Fibroblast of skin of abdomen (primary cell): ENCODE measurements at regions not wholly inside any gene's neighbourhood (a gene's known extent, or its start where the extent isn't known, plus 50 kb on each side); places are given as distances from the start of the nearest gene placed in this dataset.
A peak's percentile ranks its signal among the peaks of the same experiment; 100 is the strongest.

ENCODE experiments used
- DNase-seq: peaks from one replicate; pipeline ENCODE4 v3.0.0-alpha.2; 2013

DNA sequence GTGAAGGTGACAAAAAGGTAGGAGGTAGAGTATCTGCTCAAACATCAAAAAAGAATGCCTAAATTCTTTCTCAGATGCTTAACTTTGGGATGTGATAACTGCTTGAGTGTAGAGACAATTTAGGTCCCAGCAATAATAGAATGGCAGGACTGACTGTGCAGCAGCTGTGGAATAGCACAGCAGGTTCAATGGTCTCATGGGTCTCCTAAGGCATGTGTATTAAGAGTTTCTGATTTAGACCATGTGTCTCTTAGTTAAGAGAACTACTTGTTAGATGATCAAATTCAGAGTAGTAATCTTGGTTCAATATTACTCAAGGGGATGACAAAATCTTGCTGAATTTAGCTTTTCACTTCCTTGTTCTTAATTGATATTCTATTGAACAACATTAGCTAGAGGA, 72.0 kb downstream of the ALX1 start:
- no peak for DNase-seq

DNA sequence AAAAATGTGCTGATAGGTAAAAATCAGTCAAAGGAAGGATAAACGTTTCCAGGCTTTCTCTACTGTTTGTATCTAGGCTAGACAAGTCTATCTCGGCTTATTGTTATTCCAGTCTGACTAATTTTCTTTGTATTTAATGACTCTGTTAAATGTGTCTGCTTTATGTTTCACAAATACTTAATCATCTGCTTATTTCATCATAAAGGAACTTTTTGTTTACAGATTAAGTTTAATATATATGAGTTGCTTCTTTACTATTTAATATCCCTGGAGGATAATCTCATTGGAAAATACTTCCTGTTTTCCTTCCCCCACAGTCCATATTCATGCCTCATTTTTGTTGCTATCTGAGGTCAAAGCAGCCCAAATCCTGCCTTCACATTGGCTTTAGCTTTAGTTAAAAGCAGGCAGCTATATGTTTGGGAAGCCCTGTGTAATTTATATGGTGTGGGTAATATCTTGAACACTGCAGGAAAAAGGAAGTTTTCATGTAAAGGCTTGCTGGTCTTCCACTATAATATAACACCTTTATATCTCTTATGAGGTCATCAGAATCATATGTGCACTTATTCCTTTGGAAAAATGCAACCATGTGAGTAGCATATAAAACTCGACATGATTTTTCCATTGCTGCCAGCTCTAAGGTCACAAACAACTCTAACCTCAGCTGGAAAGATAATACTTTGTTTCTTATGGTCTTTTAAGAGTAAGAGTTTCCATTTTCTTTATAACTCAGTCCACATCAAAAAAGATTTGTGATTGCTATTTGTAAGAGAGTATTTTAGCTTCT, 76.8 kb downstream of the ALX1 start:
- DNase-seq, result no peak

DNA sequence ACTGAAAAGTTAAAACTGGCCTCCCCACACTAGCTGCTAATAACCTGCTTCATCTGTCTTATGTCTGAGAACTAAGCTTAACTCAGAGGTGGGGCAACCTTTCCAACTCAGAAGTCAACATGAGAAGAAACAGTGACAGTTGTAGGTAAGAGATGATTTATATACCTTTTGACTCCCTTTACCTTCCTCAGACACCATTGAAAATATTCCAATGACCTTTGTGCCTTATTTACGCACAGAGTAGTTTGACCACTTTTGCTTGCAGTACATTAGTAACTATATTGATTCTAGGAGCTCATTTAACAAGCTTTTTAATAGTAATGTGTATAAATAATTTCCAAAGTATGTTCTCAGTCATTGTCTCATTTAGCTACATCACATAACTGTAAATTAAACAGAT, 77.6 kb downstream of the ALX1 start:
- DNase-seq, result no peak

DNA sequence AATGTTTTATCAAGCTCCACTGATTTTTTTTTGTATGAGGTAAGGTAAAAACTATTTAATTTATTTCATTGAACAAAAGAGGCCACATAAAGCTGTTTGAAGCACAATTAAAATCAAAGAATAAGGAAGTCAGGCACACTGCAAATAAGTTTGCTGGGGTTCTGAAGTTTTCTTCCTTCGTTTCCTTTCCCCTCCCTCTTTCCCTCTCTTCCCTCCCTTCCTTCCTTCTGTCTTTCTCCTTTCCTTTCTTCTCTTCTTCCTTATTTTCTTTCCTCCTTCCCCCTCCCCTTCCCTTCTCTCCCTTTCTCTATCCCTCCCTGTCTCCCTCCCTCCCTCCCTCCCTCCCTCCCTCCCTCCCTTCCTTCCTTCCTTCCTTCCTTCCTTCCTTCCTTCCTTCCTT, 78.7 kb downstream of the ALX1 start:
- DNase-seq, result no peak

DNA sequence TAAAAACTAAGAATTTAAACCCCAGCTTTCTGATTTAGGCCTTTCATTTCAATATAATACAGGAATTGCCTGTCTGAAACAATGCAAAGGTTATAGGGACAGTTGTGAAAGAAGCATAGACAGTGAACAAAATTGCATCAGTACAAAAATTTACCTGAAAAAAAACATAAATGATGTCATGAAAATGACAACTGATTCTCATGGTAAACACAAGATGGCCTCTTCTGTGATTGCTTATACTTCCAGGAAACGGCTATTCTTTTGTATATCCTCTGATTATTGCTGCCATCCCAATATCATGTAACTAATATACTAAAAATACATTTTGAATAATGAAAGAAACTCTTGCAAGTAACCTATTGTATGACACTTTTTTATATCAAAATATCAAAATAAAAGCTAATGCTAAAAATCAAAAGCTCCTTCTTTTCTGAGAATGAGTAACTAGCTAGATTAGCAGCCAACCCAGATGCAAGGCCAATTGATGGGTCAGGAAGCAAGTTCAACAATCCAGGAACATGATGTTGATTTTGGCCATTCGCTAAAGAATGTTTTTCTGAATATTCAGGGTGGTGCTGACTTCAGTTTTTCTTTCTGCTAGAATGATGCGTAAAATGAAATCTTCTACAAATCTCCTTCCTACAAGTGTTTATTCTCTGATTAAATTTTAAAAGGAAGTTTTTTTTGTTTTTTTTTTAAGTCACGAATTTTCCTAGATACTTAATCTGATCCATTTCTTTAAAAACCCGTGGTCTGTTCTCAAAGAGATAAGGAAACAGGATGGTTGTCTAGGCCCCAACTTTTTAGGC, 83.6 kb downstream of the ALX1 start:
- no peak for DNase-seq

DNA sequence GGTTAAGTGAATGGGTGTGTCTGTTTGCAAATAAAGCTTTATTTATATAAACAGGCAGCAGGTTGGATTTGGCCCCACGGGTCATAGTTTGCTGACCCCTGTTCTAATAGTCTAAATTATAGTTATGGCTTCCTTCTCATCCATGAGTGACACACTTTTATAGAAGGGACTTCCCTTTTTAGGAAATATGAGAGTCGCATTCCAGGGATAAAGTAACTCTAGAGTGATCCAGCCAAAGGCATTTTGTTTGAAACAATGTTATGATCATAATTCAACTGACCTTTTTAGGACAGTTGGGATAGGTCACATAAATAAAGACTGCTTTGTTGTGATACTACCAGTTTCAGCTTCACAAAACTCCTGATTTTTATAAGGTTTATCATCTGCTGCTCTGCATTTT, 87.9 kb downstream of the ALX1 start:
- DNase-seq, result no peak

DNA sequence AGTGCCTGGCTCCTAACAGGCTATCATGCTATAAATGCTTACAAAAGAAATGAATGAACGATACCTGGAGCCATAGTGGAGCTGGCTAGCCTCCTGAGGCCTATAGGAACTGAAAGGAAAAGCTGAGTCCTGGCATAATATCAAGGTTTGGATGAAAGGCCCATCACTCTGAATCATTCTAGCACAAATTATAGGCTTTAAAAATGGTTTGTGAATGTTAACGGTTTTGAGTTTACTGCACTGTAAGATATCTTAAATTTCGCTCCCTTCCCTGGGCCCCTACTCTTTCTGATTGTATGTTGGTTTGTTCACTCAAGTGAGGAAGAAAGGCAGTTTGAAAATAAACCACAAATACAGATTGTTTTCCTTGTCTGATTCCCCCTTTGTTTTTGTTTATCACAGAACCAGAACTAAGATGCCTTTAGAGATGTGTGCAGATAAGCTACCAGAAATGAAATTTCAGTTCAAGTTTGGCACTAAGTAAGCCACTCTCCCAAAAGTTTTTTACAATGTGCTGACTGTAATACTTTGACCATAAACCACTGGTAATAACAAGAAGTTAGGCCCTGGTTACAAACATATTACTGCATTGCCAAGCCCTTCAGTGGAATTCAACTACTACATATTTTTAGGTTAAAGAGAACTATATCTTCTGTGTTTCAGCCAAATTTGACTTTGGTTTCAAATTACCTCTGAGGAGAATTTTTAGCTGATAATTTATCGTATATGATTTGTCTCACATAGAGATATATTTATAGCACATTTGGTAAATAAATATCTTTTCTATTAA, 89.5 kb downstream of the ALX1 start:
- peak; percentile 14 for DNase-seq

GRCh38 chr12:85373045-85373444, 93.0 kb downstream of the ALX1 start:
- no peak for DNase-seq

- no peak for DNase-seq
These were observed 95.0 kb downstream of the ALX1 start for GRCh38 chr12:85374981-85375380.

DNA sequence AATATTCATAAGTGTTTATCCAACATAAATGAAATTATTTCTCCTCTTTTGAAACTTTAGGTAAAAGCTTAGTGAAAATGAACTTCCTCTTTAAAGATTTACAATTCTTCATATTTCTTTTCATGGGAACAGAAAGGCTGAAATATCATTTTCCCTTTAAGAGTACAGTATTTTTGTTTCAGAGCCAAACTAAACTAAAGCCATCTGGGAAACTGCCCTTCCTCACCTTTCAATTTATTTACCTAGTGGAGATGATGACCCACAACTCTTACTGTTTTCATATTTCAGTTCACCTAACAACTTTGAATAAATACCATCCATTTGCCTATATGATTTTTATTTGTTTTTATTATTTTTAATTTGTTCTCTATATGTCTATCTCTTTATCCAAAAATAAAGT, 105.4 kb downstream of the ALX1 start:
- no peak for DNase-seq

GRCh38 chr12:85390266-85390665, 110.2 kb downstream of the ALX1 start:
- DNase-seq, result no peak

GRCh38 chr12:85392508-85392907, 112.5 kb downstream of the ALX1 start:
- DNase-seq, result peak; percentile 17

GRCh38 chr12:85393606-85394005, 113.6 kb downstream of the ALX1 start:
- DNase-seq, result no peak

DNA sequence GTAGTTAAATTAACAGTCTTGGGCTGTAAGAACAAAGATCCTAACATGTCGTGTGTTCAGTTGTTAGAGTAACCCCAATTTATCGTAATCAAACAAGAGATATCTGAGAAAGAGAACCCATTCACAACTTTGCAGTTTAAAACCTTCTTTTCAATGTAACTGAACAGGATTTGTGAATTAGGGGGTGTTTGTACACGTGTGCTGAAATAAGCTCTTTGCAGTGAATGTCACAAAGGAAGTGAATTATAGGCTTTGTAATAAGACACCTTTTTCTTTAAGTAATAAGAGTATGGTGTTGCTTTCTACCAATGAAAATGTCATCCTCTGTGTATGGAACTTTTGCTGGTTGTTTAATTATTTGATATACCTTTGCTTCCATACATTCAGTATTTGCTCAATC, 114.0 kb downstream of the ALX1 start:
- DNase-seq, result no peak

DNA sequence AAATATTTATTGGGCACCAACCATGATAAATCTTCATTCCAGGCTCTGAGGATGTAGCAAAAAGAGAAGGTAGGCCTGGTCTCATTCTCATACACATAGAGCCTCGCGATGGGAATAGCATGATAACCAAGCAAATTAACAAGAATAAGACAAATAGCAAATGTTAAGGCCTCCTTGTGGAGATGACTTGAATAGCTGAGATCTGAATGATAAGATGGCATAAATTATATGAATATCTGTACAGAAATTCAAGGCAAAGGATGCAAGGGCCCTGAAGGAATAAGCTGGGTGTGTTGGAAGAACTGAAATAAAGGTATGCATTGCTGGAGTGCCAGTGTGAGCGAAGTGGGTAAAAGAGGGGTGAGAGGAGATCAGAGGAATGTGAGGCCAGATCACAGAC, 114.8 kb downstream of the ALX1 start:
- DNase-seq, result no peak

DNA sequence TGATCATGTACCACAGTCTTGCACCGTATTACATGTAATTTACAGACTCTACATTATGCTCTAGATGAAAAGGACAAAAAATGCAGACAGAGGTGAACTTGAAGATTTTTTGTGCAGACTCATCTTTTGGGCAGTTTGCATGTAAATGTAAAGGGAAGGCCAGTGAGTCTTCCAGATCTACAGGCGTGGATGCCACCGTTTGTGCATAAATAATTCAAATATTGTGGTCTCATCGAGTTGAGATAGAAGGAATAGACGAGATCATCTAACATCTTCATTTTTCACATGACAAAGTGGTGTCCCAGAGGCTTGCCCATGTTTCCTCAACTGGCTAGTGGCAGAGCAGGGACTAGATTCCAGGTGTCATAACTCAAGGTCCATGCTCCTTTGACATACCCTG, 125.2 kb downstream of the ALX1 start:
- DNase-seq, result no peak

- peak; percentile 88 for DNase-seq
These were observed 125.9 kb downstream of the ALX1 start for GRCh38 chr12:85405781-85406522.

GRCh38 chr12:85413266-85413665, 133.2 kb downstream of the ALX1 start:
- DNase-seq, result no peak

GRCh38 chr12:85422762-85423161, 142.7 kb downstream of the ALX1 start:
- no peak for DNase-seq

DNA sequence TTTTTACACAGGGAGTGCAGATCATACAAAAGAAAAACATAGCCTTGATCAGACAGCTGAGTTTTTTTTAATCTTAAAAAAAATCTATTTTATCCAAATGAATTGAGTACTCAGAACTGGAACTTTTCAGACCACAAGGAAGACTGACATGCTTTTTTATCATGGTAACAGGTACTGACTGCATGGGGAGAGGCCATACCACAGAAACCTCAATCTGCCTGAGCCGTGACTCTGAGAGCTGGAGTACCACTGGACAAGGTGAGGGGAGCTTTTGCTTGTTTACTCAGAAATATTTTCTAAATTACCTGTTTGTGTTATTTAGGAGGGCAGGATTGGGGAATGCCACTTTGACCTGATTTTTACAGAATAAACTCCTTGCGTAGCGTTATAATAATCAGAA, 143.9 kb downstream of the ALX1 start:
- DNase-seq, result no peak

GRCh38 chr12:85424581-85425348, 144.7 kb downstream of the ALX1 start:
- peak; percentile 12 for DNase-seq

GRCh38 chr12:85425349-85425612, 145.3 kb downstream of the ALX1 start:
- DNase-seq, result no peak
